IgD-negative memory B cell (primary cell): ENCODE measurements at regions not wholly inside any gene's neighbourhood (a gene's known extent, or its start where the extent isn't known, plus 50 kb on each side); places are given as distances from the start of the nearest gene placed in this dataset.
"Not testable (repeated sequence)": the region's sequence is repeated elsewhere in the genome, so short reads cannot be mapped to it uniquely, and the experiment has no call there.

ENCODE experiments used
- H3K27ac Mint-ChIP-seq, 3 donors: one replicate each; pipeline ENCODE4 v1.8.0; 2020 to 2022; ENCODE audit warnings: mild to moderate bottlenecking in 3 of 3, mixed read lengths in 3 of 3, moderate library complexity in 1 of 3
- H3K27me3 Mint-ChIP-seq: one replicate; pipeline ENCODE4 v1.8.0; 2021; ENCODE audit warnings: mixed read lengths
- H3K36me3 Mint-ChIP-seq: one replicate; pipeline ENCODE4 v1.8.0; 2020; ENCODE audit warnings: mild to moderate bottlenecking, mixed read lengths
- H3K4me1 Mint-ChIP-seq, 3 donors: one replicate each; pipeline ENCODE4 v1.8.0; 2020 to 2022; ENCODE audit warnings: mixed read lengths in 3 of 3, mild to moderate bottlenecking in 1 of 3
- H3K4me3 Mint-ChIP-seq, 4 donors: one replicate each; pipeline ENCODE4 v1.8.0; 2020 to 2022; ENCODE audit warnings: mild to moderate bottlenecking in 4 of 4, mixed read lengths in 4 of 4, moderate library complexity in 3 of 4
- H3K9me3 Mint-ChIP-seq, 3 donors: one replicate each; pipeline ENCODE4 v1.8.0; 2020 to 2021; ENCODE audit warnings: mixed read lengths in 3 of 3, mild to moderate bottlenecking in 1 of 3

GRCh38 chr19:28387507-28387906 lies 825.4 kb downstream of the UQCRFS1 start:
- Mint-ChIP-seq H3K27ac (no peak overlapping the region), H3K9me3 (peaks cover 4 to 23% (median 8%) of the 10 kb centered on the region in 3 donors), H3K27me3 (no peaks in the 10 kb centered on the region), H3K36me3 (peaks cover 2% of the 10 kb centered on the region), H3K4me1 (no peaks in the 10 kb centered on the region), H3K4me3 (no peak overlapping the region)

GRCh38 chr19:28386470-28386869 lies 826.5 kb downstream of the UQCRFS1 start:
- peaks cover 2% of the 10 kb centered on the region for H3K36me3 Mint-ChIP-seq
- no peak overlapping the region for H3K27ac Mint-ChIP-seq
- no peaks in the 10 kb centered on the region for H3K27me3 Mint-ChIP-seq
- H3K4me1 Mint-ChIP-seq: no peaks in the 10 kb centered on the region
- peaks cover 4 to 21% (median 8%) of the 10 kb centered on the region in 3 donors for H3K9me3 Mint-ChIP-seq
- H3K4me3 Mint-ChIP-seq: peak overlapping the region in 1 of 4 donors; percentile 33

DNA sequence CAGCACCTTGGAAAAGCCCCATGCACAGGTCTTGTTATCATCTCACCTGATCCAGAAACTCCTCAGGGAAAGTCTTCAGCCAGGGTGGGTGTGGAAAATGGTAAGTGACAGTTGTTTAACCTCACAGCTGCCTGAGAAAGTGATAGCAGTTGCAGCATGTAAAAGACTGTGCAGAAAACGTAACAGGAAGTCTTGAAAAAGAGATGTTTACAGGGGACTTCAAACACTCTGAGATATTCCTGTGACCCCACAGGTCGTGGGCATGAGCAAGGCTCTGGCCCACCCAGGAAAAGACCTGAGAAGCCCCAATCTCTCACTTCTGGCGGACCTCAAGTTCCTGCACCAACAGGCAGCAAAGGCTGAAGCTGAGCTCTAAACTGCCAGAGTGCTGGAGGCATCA lies 826.9 kb downstream of the UQCRFS1 start:
- H3K27ac Mint-ChIP-seq: no peak overlapping the region

DNA sequence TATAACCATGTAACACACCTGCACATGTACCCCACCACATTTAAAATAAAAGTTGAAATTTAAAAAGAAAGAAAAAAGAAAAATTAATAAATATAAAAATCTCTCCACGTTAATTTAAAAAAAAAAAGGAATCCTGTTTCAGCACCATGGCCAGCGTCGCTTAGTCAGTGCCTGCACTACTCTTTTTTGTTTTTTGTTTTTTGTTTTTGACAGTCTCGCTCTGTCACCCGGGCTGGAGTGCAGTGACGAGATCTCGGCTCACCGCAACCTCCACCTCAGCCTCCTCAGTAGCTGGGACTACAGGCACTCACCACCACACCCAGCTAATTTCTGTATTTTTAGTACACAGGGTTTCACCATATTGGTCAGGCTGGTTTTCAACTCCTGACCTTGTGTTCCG lies 835.9 kb downstream of the UQCRFS1 start:
- Mint-ChIP-seq H3K4me3 (no peak overlapping the region), H3K27ac (no peak overlapping the region), H3K9me3 (peaks cover 5 to 6% (median 5%) of the 10 kb centered on the region in 3 donors), H3K4me1 (no peaks in the 10 kb centered on the region), H3K36me3 (no peaks in the 10 kb centered on the region), H3K27me3 (no peaks in the 10 kb centered on the region)

More for the DNA sequence above, 826.9 kb downstream of the UQCRFS1 start:
- Mint-ChIP-seq H3K36me3 (peaks cover 2% of the 10 kb centered on the region), H3K4me1 (no peaks in the 10 kb centered on the region), H3K9me3 (peaks cover 4 to 21% (median 8%) of the 10 kb centered on the region in 3 donors), H3K4me3 (no peak overlapping the region), H3K27me3 (no peaks in the 10 kb centered on the region)

GRCh38 chr19:28374971-28375370 lies 838.0 kb downstream of the UQCRFS1 start:
- H3K27ac Mint-ChIP-seq: no peak overlapping the region
- H3K36me3 Mint-ChIP-seq: no peaks in the 10 kb centered on the region
- no peak overlapping the region for H3K4me3 Mint-ChIP-seq
- H3K27me3 Mint-ChIP-seq: no peaks in the 10 kb centered on the region
- peaks cover 6 to 9% (median 6%) of the 10 kb centered on the region in 3 donors for H3K9me3 Mint-ChIP-seq
- no peaks in the 10 kb centered on the region for H3K4me1 Mint-ChIP-seq

- no peaks in the 10 kb centered on the region for H3K27me3 Mint-ChIP-seq
- no peak overlapping the region for H3K27ac Mint-ChIP-seq
- no peaks in the 10 kb centered on the region for H3K36me3 Mint-ChIP-seq
- H3K4me1 Mint-ChIP-seq: no peaks in the 10 kb centered on the region
- peaks cover 5 to 9% (median 6%) of the 10 kb centered on the region in 3 donors for H3K9me3 Mint-ChIP-seq
- H3K4me3 Mint-ChIP-seq: no peak overlapping the region
Measured at GRCh38 chr19:28372576-28373247, 840.2 kb downstream of the UQCRFS1 start.

DNA sequence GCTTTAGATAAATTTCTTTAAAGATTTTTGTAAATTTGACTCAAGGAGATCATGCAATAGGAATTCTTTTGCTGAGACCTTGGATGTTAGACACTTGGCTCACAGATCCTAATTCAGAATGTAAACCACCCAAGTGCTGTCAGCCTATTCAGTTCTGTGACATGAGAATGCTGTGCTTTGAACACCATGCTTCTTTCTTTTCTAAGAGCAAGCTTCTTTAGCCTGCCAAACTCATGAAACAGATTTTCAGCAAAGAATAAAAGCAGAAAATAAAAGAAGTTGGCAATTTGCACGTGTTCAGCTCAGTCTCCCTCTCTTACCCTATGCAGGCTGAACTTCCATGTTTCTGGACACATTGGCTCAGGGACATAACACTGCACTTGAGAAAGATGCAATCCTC lies 845.8 kb downstream of the UQCRFS1 start:
- Mint-ChIP-seq H3K4me3 (no peak overlapping the region), H3K4me1 (no peaks in the 10 kb centered on the region), H3K27ac (no peak overlapping the region), H3K36me3 (no peaks in the 10 kb centered on the region), H3K27me3 (no peaks in the 10 kb centered on the region), H3K9me3 (peaks cover 4 to 28% (median 7%) of the 10 kb centered on the region in 3 donors)

- H3K4me3 Mint-ChIP-seq: no peak overlapping the region
Measured at GRCh38 chr19:28363254-28363653, 849.7 kb downstream of the UQCRFS1 start.

GRCh38 chr19:28359431-28360414 lies 853.2 kb downstream of the UQCRFS1 start:
- no peak overlapping the region for H3K27ac Mint-ChIP-seq

More at GRCh38 chr19:28363254-28363653, 849.7 kb downstream of the UQCRFS1 start:
- Mint-ChIP-seq H3K4me1 (no peaks in the 10 kb centered on the region), H3K36me3 (no peaks in the 10 kb centered on the region), H3K9me3 (peaks cover 2 to 25% (median 7%) of the 10 kb centered on the region in 3 donors), H3K27me3 (no peaks in the 10 kb centered on the region), H3K27ac (no peak overlapping the region)

DNA sequence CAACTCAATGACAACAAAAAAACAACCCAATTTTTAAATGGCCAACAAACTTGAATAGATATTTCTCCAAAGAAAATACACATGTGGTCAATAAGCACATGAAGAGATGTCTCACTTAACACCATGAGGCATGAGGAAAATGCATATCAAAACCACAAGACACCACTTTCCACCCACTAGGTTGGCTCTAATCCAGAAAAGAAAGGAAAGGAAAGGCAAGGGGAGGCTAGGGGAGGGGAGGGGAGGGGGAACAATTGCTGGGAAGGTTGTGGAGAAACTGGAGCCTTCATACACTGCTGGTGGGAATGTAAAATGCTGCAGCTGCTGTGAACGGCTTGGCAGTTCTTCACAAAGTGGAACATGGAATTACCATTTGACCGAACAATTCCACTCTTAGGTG lies 854.3 kb downstream of the UQCRFS1 start:
- Mint-ChIP-seq H3K4me1 (no peaks in the 10 kb centered on the region), H3K27ac (no peak overlapping the region), H3K27me3 (no peaks in the 10 kb centered on the region), H3K36me3 (no peaks in the 10 kb centered on the region), H3K9me3 (peaks cover 2 to 11% (median 2%) of the 10 kb centered on the region in 3 donors), H3K4me3 (no peak overlapping the region)

More at GRCh38 chr19:28359431-28360414, 853.2 kb downstream of the UQCRFS1 start:
- Mint-ChIP-seq H3K36me3 (no peaks in the 10 kb centered on the region), H3K27me3 (no peaks in the 10 kb centered on the region), H3K4me1 (no peaks in the 10 kb centered on the region), H3K4me3 (no peak overlapping the region), H3K9me3 (peaks cover 2 to 13% (median 2%) of the 10 kb centered on the region in 3 donors)

GRCh38 chr19:28351761-28352160 lies 861.2 kb downstream of the UQCRFS1 start:
- H3K36me3 Mint-ChIP-seq: peaks cover 1% of the 10 kb centered on the region
- no peak overlapping the region for H3K4me3 Mint-ChIP-seq
- H3K9me3 Mint-ChIP-seq: peaks cover 7 to 32% (median 7%) of the 10 kb centered on the region in 3 donors
- H3K4me1 Mint-ChIP-seq: peaks cover 0 to 2% (median 0%) of the 10 kb centered on the region in 3 donors
- H3K27me3 Mint-ChIP-seq: no peaks in the 10 kb centered on the region
- H3K27ac Mint-ChIP-seq: no peak overlapping the region

GRCh38 chr19:28351321-28351720 lies 861.6 kb downstream of the UQCRFS1 start:
- H3K9me3 Mint-ChIP-seq: peaks cover 7 to 32% (median 9%) of the 10 kb centered on the region in 3 donors
- not testable (repeated sequence) for H3K4me1 Mint-ChIP-seq, H3K27me3 Mint-ChIP-seq, H3K27ac Mint-ChIP-seq, H3K36me3 Mint-ChIP-seq, H3K4me3 Mint-ChIP-seq

- H3K27ac Mint-ChIP-seq: no peak overlapping the region
- H3K36me3 Mint-ChIP-seq: peaks cover 1% of the 10 kb centered on the region
- peaks cover 0 to 2% (median 0%) of the 10 kb centered on the region in 3 donors for H3K4me1 Mint-ChIP-seq
- H3K9me3 Mint-ChIP-seq: peaks cover 7 to 32% (median 9%) of the 10 kb centered on the region in 3 donors
- no peaks in the 10 kb centered on the region for H3K27me3 Mint-ChIP-seq
- H3K4me3 Mint-ChIP-seq: no peak overlapping the region
Measured at GRCh38 chr19:28350673-28351072, 862.3 kb downstream of the UQCRFS1 start.

DNA sequence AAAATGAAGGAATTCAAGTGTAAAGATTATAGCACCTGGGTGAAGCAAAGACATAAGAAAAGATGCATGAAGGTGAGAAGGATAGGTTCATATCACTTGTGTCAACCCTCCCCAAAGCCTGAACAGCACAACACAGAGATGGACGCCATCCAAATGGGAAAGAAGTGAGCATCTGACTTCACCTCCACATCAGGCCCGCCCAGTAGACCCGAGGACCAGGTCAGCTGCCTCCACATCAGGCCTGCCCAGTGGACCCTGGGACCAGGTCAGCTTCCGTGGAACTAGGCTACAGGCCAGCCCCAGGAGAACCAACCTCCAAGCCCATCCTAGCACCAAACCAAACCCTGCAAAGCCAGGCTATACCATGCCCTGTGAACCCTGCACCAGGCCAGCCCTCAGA lies 862.9 kb downstream of the UQCRFS1 start:
- Mint-ChIP-seq H3K36me3 (peaks cover 1% of the 10 kb centered on the region), H3K27ac (no peak overlapping the region), H3K9me3 (peaks cover 7 to 28% (median 9%) of the 10 kb centered on the region in 3 donors), H3K4me3 (no peak overlapping the region), H3K4me1 (peaks cover 0 to 2% (median 0%) of the 10 kb centered on the region in 3 donors), H3K27me3 (no peaks in the 10 kb centered on the region)

DNA sequence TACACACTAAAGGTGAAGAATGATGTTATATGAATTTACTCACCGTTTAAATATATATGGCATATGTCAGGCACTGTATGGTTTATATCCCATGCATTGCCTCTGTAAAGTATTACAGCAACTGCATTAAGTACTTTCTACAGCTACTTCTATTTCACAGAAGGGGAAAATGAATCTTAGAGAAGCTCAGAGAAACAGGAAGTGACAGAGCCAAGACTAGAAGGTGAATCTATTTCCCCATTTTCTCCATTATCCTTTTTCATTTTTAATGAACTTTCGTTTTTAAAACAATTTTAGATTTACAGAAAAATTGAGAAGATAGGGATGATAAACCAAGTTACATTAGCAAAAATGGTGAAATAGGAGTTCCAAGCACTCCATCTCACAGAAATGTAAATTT lies 863.3 kb downstream of the UQCRFS1 start:
- no peak overlapping the region for H3K4me3 Mint-ChIP-seq
- H3K36me3 Mint-ChIP-seq: peaks cover 1% of the 10 kb centered on the region
- H3K27ac Mint-ChIP-seq: no peak overlapping the region
- H3K4me1 Mint-ChIP-seq: peaks cover 0 to 2% (median 0%) of the 10 kb centered on the region in 3 donors
- H3K9me3 Mint-ChIP-seq: peaks cover 7 to 28% (median 12%) of the 10 kb centered on the region in 3 donors
- H3K27me3 Mint-ChIP-seq: no peaks in the 10 kb centered on the region
